ENCODE measurements at regions not wholly inside any gene's neighbourhood (a gene's known extent, or its start where the extent isn't known, plus 50 kb on each side); places are given as distances from the start of the nearest gene placed in this dataset.

DNA sequence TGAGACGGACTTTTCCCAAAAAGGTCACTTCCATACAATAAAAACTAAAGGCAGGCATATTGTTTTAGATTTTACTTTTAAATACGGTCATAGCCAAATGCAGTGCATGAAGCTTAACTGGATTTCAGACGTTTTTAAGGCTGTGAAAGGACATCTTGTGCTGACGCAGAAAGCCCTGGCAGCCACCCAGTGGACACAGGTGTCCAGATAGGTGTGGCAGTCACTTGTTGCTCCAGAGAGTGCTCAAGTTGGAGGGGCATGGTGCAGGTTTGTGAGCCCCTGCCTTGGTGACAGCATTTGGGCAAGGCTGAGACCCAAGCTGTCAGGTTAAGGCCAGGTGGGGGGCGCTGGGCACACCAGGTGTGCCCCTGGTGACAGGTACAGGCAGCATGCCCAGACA is 135.8 kb upstream of the TBL1X start:
- TF ChIP-seq, protein P1, sequence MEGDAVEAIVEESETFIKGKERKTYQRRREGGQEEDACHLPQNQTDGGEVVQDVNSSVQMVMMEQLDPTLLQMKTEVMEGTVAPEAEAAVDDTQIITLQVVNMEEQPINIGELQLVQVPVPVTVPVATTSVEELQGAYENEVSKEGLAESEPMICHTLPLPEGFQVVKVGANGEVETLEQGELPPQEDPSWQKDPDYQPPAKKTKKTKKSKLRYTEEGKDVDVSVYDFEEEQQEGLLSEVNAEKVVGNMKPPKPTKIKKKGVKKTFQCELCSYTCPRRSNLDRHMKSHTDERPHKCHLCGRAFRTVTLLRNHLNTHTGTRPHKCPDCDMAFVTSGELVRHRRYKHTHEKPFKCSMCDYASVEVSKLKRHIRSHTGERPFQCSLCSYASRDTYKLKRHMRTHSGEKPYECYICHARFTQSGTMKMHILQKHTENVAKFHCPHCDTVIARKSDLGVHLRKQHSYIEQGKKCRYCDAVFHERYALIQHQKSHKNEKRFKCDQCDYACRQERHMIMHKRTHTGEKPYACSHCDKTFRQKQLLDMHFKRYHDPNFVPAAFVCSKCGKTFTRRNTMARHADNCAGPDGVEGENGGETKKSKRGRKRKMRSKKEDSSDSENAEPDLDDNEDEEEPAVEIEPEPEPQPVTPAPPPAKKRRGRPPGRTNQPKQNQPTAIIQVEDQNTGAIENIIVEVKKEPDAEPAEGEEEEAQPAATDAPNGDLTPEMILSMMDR (IDR thresholded peaks at IDR 0.05) = no peak
- TF ChIP-seq POLR2A (IDR thresholded peaks at IDR 0.05) = no peak
